Lung (tissue), 11 donors: ENCODE measurements at regions not wholly inside any gene's neighbourhood (a gene's known extent, or its start where the extent isn't known, plus 50 kb on each side); places are given as distances from the start of the nearest gene placed in this dataset.

Source experiments
- ATAC-seq: fragments of 200-7000 bp; cut with Tn5 transposase; one replicate; pipeline ENCODE4 v1.9.1; 2020; ENCODE audit warnings: moderate number of reproducible peaks; ENCODE audit not compliant: insufficient read depth, low FRiP score
- DNase-seq, 3 donors: peaks; one replicate each; pipeline ENCODE4 v3.0.0-alpha.2; 2013 to 2017
- H3K27ac ChIP-seq, 2 donors: one replicate each; pipeline ENCODE4 v1.5.1; 2013; ENCODE audit warnings: mild to moderate bottlenecking in 2 of 2, moderate library complexity in 2 of 2, control low read depth in 1 of 2, inconsistent platforms in 1 of 2, low read depth in 1 of 2, low read length in 1 of 2
- H3K27me3 ChIP-seq, 3 donors: one replicate each; pipeline ENCODE4 v1.5.1; 2013; ENCODE audit warnings: low read length in 2 of 3; ENCODE audit not compliant: control insufficient read depth in 3 of 3, insufficient read depth in 3 of 3
- H3K36me3 ChIP-seq, 4 donors: one replicate each; pipeline ENCODE4 v1.5.1; 2013; ENCODE audit warnings: low read length in 4 of 4, mild to moderate bottlenecking in 1 of 4, moderate library complexity in 1 of 4; ENCODE audit not compliant: control insufficient read depth in 4 of 4, insufficient read depth in 4 of 4
- H3K4me1 ChIP-seq, 5 donors: one replicate each; pipeline ENCODE4 v1.5.1; 2013; ENCODE audit warnings: low read length in 5 of 5, mild to moderate bottlenecking in 2 of 5, moderate library complexity in 1 of 5; ENCODE audit not compliant: control insufficient read depth in 5 of 5, insufficient read depth in 5 of 5
- H3K4me3 ChIP-seq: one replicate; pipeline ENCODE4 v1.5.1; 2013; ENCODE audit warnings: mild to moderate bottlenecking, control low read depth, moderate library complexity
- H3K9ac ChIP-seq, 2 donors: one replicate each; pipeline ENCODE4 v1.5.1; 2013; ENCODE audit warnings: low read length in 2 of 2, control low read depth in 1 of 2; ENCODE audit not compliant: insufficient read depth in 1 of 2
- H3K9me3 ChIP-seq, 4 donors: one replicate each; pipeline ENCODE4 v1.5.1; 2013; ENCODE audit warnings: low read length in 3 of 4, mild to moderate bottlenecking in 1 of 4, moderate library complexity in 1 of 4; ENCODE audit not compliant: control insufficient read depth in 4 of 4, insufficient read depth in 3 of 4
- CTCF ChIP-seq: IDR thresholded peaks from 2 replicates; pipeline ENCODE4 v1.5.1; 2012; ENCODE audit warnings: mild to moderate bottlenecking; ENCODE audit errors: control extremely low read depth, extremely low read depth
- WGBS, 2 donors: extraction: QIAGEN DNeasy Blood & Tissue Kit; methylation state at CpG; one replicate each; pipeline ENCODE4 v1.1.7; 2013; 5-methylcytosine and 5-hydroxymethylcytosine counted together
- donor health status: control.
- donor health status: control.
- donor health status: Bipolar disorder and iron deficiency.
- donor health status: healthy.
- donor health status: DM: yes; HTN: yes; CAD: no.

GRCh38 chr20:52823303-52823702 lies 148.9 kb upstream of the TSHZ2 start:
- H3K4me3 ChIP-seq: no peak overlapping the region

GRCh38 chr20:52820641-52821292 lies 151.4 kb upstream of the TSHZ2 start:
- Histone ChIP-seq H3K36me3 (no peaks in the 10 kb centered on the region), H3K27me3 (no peaks in the 10 kb centered on the region), H3K4me1 (no peaks in the 10 kb centered on the region), H3K9me3 (no peaks in the 10 kb centered on the region), H3K27ac (no peak overlapping the region), H3K9ac (no peak overlapping the region), H3K4me3 (no peak overlapping the region)
- DNase-seq (no peak), ATAC-seq (no peak)
- TF ChIP-seq CTCF: no peak
- 96 to 97% methylated on average over 9 of the region's 9 CpGs for WGBS, 2 donors

More at GRCh38 chr20:52823303-52823702, 148.9 kb upstream of the TSHZ2 start:
- Histone ChIP-seq H3K27ac (no peak overlapping the region), H3K9ac (no peak overlapping the region), H3K27me3 (no peaks in the 10 kb centered on the region), H3K36me3 (no peaks in the 10 kb centered on the region), H3K9me3 (peaks cover 0 to 11% (median 1%) of the 10 kb centered on the region in 4 donors), H3K4me1 (no peaks in the 10 kb centered on the region)
- no peak for DNase-seq
- no peak for TF ChIP-seq CTCF
- no peak for ATAC-seq
- 85 to 87% methylated on average over 2 of the region's 2 CpGs for WGBS, 2 donors

GRCh38 chr20:52818491-52818890 lies 153.7 kb upstream of the TSHZ2 start:
- H3K9ac ChIP-seq: no peak overlapping the region
- 86% methylated on average over 5 of the region's 5 CpGs for WGBS, 2 donors
- TF ChIP-seq CTCF: no peak
- H3K4me3 ChIP-seq: no peak overlapping the region
- H3K27me3 ChIP-seq: no peaks in the 10 kb centered on the region
- H3K9me3 ChIP-seq: no peaks in the 10 kb centered on the region
- no peak overlapping the region for H3K27ac ChIP-seq
- DNase-seq (no peak), ATAC-seq (no peak)
- peaks cover 0 to 7% (median 0%) of the 10 kb centered on the region in 5 donors for H3K4me1 ChIP-seq
- no peaks in the 10 kb centered on the region for H3K36me3 ChIP-seq

GRCh38 chr20:52817981-52818380 lies 154.2 kb upstream of the TSHZ2 start:
- no peak overlapping the region for H3K9ac ChIP-seq
- no peak for TF ChIP-seq CTCF
- WGBS, 2 donors: 88 to 95% methylated on average over 3 of the region's 3 CpGs
- no peak for ATAC-seq
- no peaks in the 10 kb centered on the region for H3K9me3 ChIP-seq
- H3K27ac ChIP-seq: no peak overlapping the region
- H3K4me1 ChIP-seq: peaks cover 0 to 7% (median 0%) of the 10 kb centered on the region in 5 donors
- H3K27me3 ChIP-seq: no peaks in the 10 kb centered on the region
- DNase-seq: no peak
- no peak overlapping the region for H3K4me3 ChIP-seq
- no peaks in the 10 kb centered on the region for H3K36me3 ChIP-seq
